ENCODE measurements at regions not wholly inside any gene's neighbourhood (a gene's known extent, or its start where the extent isn't known, plus 50 kb on each side); places are given as distances from the start of the nearest gene placed in this dataset.

DNA sequence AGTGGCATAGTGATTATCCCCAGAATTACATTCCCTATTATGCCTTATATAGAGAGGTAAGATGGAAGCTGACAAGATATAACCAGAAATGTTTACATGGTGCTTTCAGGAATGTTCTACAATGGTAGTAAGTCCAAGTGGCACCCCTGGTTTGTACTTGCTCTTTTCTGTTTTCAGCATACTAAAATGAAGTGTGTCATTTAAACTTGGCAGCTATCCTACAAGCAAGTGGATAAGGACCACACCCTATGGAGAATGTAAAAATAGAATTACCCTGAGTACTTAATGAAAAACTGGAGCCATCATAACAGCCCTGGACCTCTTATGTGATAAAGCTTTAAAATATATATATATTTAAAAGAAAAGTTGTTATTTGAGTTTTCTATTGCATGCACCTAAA is 1012.7 kb upstream of the CADM2 start:
- Histone ChIP-seq H3K9me3 (ENCODE audit: control insufficient read depth, low read length) (peaks cover 6% of the 10 kb centered on the region), H3K36me3 (ENCODE audit: control insufficient read depth, insufficient read depth, low read length) (no peaks in the 10 kb centered on the region), H3K4me3 (ENCODE audit: low read length) (no peak overlapping the region), H3K27ac (ENCODE audit: low read depth, low read length) (no peak overlapping the region), H3K4me1 (ENCODE audit: control insufficient read depth, insufficient read depth, low read length) (peaks cover 3% of the 10 kb centered on the region), H3K9ac (ENCODE audit: extremely low read depth, low read length, poor library complexity, severe bottlenecking) (no peak overlapping the region), H3K27me3 (ENCODE audit: control insufficient read depth, insufficient read depth, low read length, poor library complexity, severe bottlenecking) (no peaks in the 10 kb centered on the region)
- no peaks in the 10 kb centered on the region for H3K27me3 Mint-ChIP-seq (ENCODE audit: insufficient read depth)
- no peaks in the 10 kb centered on the region for H3K36me3 Mint-ChIP-seq (ENCODE audit: low read depth)
- H3K27ac Mint-ChIP-seq = no peak overlapping the region
- H3K4me3 Mint-ChIP-seq = no peak overlapping the region
- peaks cover 2% of the 10 kb centered on the region for H3K4me1 Mint-ChIP-seq
- TF ChIP-seq, protein P1, sequence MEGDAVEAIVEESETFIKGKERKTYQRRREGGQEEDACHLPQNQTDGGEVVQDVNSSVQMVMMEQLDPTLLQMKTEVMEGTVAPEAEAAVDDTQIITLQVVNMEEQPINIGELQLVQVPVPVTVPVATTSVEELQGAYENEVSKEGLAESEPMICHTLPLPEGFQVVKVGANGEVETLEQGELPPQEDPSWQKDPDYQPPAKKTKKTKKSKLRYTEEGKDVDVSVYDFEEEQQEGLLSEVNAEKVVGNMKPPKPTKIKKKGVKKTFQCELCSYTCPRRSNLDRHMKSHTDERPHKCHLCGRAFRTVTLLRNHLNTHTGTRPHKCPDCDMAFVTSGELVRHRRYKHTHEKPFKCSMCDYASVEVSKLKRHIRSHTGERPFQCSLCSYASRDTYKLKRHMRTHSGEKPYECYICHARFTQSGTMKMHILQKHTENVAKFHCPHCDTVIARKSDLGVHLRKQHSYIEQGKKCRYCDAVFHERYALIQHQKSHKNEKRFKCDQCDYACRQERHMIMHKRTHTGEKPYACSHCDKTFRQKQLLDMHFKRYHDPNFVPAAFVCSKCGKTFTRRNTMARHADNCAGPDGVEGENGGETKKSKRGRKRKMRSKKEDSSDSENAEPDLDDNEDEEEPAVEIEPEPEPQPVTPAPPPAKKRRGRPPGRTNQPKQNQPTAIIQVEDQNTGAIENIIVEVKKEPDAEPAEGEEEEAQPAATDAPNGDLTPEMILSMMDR (conservative IDR thresholded peaks at IDR 0.05) = no peak
- H3K9me3 Mint-ChIP-seq = no peaks in the 10 kb centered on the region
- no peak for DNase-seq

GRCh38 chr3:83946554-83946953 is 1012.2 kb upstream of the CADM2 start:
- Histone ChIP-seq H3K36me3 (ENCODE audit: control insufficient read depth, insufficient read depth, low read length) (no peaks in the 10 kb centered on the region), H3K4me3 (ENCODE audit: low read length) (no peak overlapping the region), H3K27me3 (ENCODE audit: control insufficient read depth, insufficient read depth, low read length, poor library complexity, severe bottlenecking) (no peaks in the 10 kb centered on the region), H3K9ac (ENCODE audit: extremely low read depth, low read length, poor library complexity, severe bottlenecking) (no peak overlapping the region), H3K9me3 (ENCODE audit: control insufficient read depth, low read length) (peaks cover 6% of the 10 kb centered on the region), H3K27ac (ENCODE audit: low read depth, low read length) (no peak overlapping the region), H3K4me1 (ENCODE audit: control insufficient read depth, insufficient read depth, low read length) (peaks cover 3% of the 10 kb centered on the region)
- TF ChIP-seq, protein P1 (conservative IDR thresholded peaks at IDR 0.05) = peak; percentile 69
- no peaks in the 10 kb centered on the region for H3K27me3 Mint-ChIP-seq (ENCODE audit: insufficient read depth)
- peaks cover 2% of the 10 kb centered on the region for H3K4me1 Mint-ChIP-seq
- no peak overlapping the region for H3K4me3 Mint-ChIP-seq
- peak; percentile 60 for DNase-seq
- H3K9me3 Mint-ChIP-seq = no peaks in the 10 kb centered on the region
- WGBS, 2 experiments (ENCODE audit: insufficient coverage in 1 of 2, insufficient read length in 1 of 2) = 65 to 79% methylated on average over 3 to 4 of the region's 4 CpGs
- no peak overlapping the region for H3K27ac Mint-ChIP-seq
- H3K36me3 Mint-ChIP-seq (ENCODE audit: low read depth) = no peaks in the 10 kb centered on the region

- no peaks in the 10 kb centered on the region for H3K27me3 Mint-ChIP-seq (ENCODE audit: insufficient read depth)
- peaks cover 3% of the 10 kb centered on the region for H3K4me1 ChIP-seq (ENCODE audit: control insufficient read depth, insufficient read depth, low read length)
- H3K27ac ChIP-seq (ENCODE audit: low read depth, low read length) = no peak overlapping the region
- H3K36me3 ChIP-seq (ENCODE audit: control insufficient read depth, insufficient read depth, low read length) = no peaks in the 10 kb centered on the region
- TF ChIP-seq, protein P1 (conservative IDR thresholded peaks at IDR 0.05) = no peak
- DNase-seq = no peak
- H3K4me1 Mint-ChIP-seq = peaks cover 2% of the 10 kb centered on the region
- H3K9ac ChIP-seq (ENCODE audit: extremely low read depth, low read length, poor library complexity, severe bottlenecking) = no peak overlapping the region
- no peaks in the 10 kb centered on the region for H3K36me3 Mint-ChIP-seq (ENCODE audit: low read depth)
- no peaks in the 10 kb centered on the region for H3K9me3 ChIP-seq (ENCODE audit: control insufficient read depth, low read length)
- WGBS, 2 experiments (ENCODE audit: insufficient coverage in 1 of 2, insufficient read length in 1 of 2) = 88 to 100% methylated on average over 1 of the region's 1 CpG
- no peaks in the 10 kb centered on the region for H3K9me3 Mint-ChIP-seq
- no peak overlapping the region for H3K4me3 Mint-ChIP-seq
- H3K4me3 ChIP-seq (ENCODE audit: low read length) = no peak overlapping the region
- H3K27me3 ChIP-seq (ENCODE audit: control insufficient read depth, insufficient read depth, low read length, poor library complexity, severe bottlenecking) = no peaks in the 10 kb centered on the region
- no peak overlapping the region for H3K27ac Mint-ChIP-seq
These were observed 1010.0 kb upstream of the CADM2 start for GRCh38 chr3:83948771-83949170.
